Hematopoietic multipotent progenitor cell treated with erythropoietin and hydrocortisone succinate and interleukin-3 and kit ligand, for 4 days (in vitro differentiated cells): ENCODE measurements at regions not wholly inside any gene's neighbourhood (a gene's known extent, or its start where the extent isn't known, plus 50 kb on each side); places are given as distances from the start of the nearest gene placed in this dataset.

Experiments used
- DNase-seq: peaks from one replicate; pipeline ENCODE4 v3.0.0-alpha.2; 2015

DNA sequence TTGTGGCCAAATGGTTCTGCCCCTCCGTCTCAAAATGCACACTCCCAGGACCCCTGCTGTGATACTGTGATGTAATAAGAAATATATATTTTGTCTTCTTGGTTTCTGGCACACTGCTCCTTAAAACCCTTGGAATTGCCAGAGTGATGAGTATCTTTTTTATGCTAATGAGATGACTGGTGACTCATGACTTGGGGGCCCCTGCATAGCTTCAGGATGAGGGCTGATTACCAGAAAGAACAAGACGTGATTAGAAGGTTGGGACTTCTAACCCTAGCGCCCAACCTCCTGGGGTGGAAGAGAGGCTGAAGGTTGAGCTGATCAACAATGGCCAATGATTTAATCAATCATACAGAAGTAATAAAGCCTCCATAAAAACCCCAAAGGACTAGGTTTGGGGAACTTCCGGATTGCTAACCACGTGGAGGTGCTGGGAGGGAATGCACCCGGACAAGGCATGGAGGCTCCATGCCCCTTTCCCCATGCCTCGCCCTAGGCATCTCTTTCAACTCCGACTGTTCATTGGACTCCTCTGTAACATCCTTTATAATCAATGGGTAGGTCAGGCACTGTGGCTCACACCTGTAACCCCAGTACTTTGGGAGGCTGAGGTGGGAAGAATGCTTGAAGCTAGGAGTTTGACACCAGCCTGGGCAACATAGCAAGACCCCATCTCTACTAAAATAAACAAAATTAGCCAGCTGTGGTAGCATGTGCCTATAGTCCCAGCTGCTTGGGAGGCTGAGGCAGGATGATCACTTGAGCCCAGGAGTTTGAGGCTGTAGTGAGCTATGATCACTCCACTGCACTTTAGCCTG is 89.1 kb downstream of the HS1BP3 start:
- no peak for DNase-seq

GRCh38 chr2:20562540-20563225 is 88.2 kb downstream of the HS1BP3 start:
- DNase-seq: peak; percentile 31

- DNase-seq: no peak
These were observed 87.6 kb downstream of the HS1BP3 start for GRCh38 chr2:20563251-20563650.

- DNase-seq: no peak
These were observed 87.1 kb downstream of the HS1BP3 start for GRCh38 chr2:20563833-20564232.

- DNase-seq: no peak
These were observed 85.7 kb downstream of the HS1BP3 start for GRCh38 chr2:20565101-20565622.

- DNase-seq: no peak
These were observed 85.2 kb downstream of the HS1BP3 start for GRCh38 chr2:20565623-20566236.

GRCh38 chr2:20566331-20566730 is 84.6 kb downstream of the HS1BP3 start:
- DNase-seq: no peak

DNA sequence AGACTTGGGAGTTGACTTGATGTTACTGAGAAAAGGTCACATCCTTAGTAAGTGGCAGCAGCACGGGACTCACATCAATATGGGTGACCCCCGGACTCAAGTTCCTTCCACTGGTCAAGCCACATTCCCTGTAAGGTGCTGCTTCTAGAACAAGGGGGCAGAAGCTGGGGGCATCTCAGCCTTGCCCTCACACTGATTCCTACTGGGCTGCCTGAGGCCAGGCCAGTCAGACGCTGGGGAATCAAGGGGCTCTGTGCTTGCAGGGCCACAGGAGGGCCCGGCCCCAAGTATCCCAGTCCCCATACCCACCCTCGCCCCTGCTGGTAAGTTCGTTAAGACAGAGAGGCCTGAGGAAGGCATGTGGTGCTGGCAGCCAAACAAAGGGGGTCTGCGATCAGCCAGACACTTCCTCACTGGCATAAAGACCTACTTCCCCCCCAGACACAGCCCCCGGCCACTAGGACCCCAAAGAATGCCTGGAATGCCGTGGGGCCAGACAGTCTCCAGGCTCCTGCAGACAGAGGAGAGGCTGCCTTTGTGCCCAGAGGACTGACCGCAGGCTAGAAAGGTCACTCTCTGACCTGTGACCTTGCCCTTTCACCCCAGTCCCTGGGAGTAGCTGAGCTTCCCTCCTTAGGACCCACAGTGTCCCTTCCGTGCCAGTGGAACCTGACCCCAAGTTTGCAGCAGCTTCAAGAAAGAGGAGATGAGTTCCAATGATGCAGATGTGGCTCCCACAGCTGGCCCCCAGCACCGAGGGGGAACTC is 83.6 kb downstream of the HS1BP3 start:
- DNase-seq: no peak
